GM12878 (cell line): ENCODE measurements at regions not wholly inside any gene's neighbourhood (a gene's known extent, or its start where the extent isn't known, plus 50 kb on each side); places are given as distances from the start of the nearest gene placed in this dataset.
"Not testable (repeated sequence)": the region's sequence is repeated elsewhere in the genome, so short reads cannot be mapped to it uniquely, and the experiment has no call there.

Experiments
- ATAC-seq: fragments of 200-7000 bp; cut with Tn5 transposase; 3 replicates; pipeline ENCODE4 v1.9.1; 2020; ENCODE audit warnings: mild to moderate bottlenecking, moderate library complexity
- BruUV-seq: library from RNA; stranded (reverse); fragments of 400-500 nt; replicated peaks from 2 replicates; lab custom pipeline; 2021; lab: Mats Ljungman, UMichigan
- CTCF ChIA-PET: fragments of 300-600 bp; sonication (Branson Sonifier 250); formaldehyde crosslinking; extraction: SDS; loops from one replicate; lab custom pipeline; 2021; ENCODE audit warnings: inconsistent platforms; lab: Yijun Ruan, JAX
- POLR2A ChIA-PET: fragments of 350-600 bp; formaldehyde crosslinking; extraction: SDS; loops from one replicate; lab custom pipeline; 2021; ENCODE audit warnings: inconsistent platforms; lab: Charles Lee
- RAD21 ChIA-PET: fragments of 300-600 bp; sonication (Branson Sonifier 250); formaldehyde crosslinking; loops from one replicate; lab custom pipeline; 2023; ENCODE audit warnings: antibody characterized with exemption; ENCODE audit not compliant: unreplicated experiment; lab: Charles Lee
- SMC1A ChIA-PET: fragments of 300-600 bp; sonication (Branson Sonifier 250); formaldehyde crosslinking; loops from one replicate; lab custom pipeline; 2023; ENCODE audit not compliant: unreplicated experiment, uncharacterized antibody; lab: Charles Lee
- DNase-seq: peaks from one replicate; pipeline ENCODE4 v3.0.0-alpha.2; 2011; ENCODE audit warnings: low read depth, low spot score
- FAIRE-seq: peaks from 3 replicates; lab custom pipeline; 2011; peaks lifted over from hg19 to GRCh38; lab: Jason Lieb, UNC
- H2AFZ ChIP-seq: 2 replicates; pipeline ENCODE4 v1.6.0; 2011; ENCODE audit warnings: low read depth, low read length, control low read depth; ENCODE audit not compliant: control insufficient read depth
- H3K27ac ChIP-seq: 2 replicates; pipeline ENCODE4 v1.5.1; 2011; ENCODE audit warnings: control low read depth; ENCODE audit not compliant: control insufficient read depth, insufficient read depth
- H3K27me3 ChIP-seq, 2 experiments: replicated peaks in 1 of 2; 2 replicates each; pipeline versions ENCODE4 v1.6.0 to v1.6.1; 2011; ENCODE audit warnings: low read length in 1 of 2; ENCODE audit not compliant: control insufficient read depth in 2 of 2, insufficient read depth in 2 of 2
- H3K36me3 ChIP-seq, 2 experiments: 2 replicates each; pipeline ENCODE4 v1.5.1; 2011; ENCODE audit warnings: low read length in 1 of 2; ENCODE audit not compliant: control insufficient read depth in 2 of 2, insufficient read depth in 2 of 2
- H3K4me1 ChIP-seq: 2 replicates; pipeline ENCODE4 v1.6.1; 2011; ENCODE audit warnings: mild to moderate bottlenecking, low read length, moderate library complexity, mixed read lengths; ENCODE audit not compliant: control insufficient read depth, insufficient read depth
- H3K4me2 ChIP-seq: 2 replicates; pipeline ENCODE4 v1.6.0; 2011; ENCODE audit warnings: control low read depth; ENCODE audit not compliant: control insufficient read depth, insufficient read depth
- H3K4me3 ChIP-seq: fragments of 200-600 bp; sonication (generic); 2 replicates; pipeline ENCODE4 v1.5.1; 2016
- H3K79me2 ChIP-seq: 2 replicates; pipeline ENCODE4 v1.6.0; 2011; ENCODE audit warnings: low read length; ENCODE audit not compliant: control insufficient read depth, insufficient read depth
- H3K9ac ChIP-seq: 2 replicates; pipeline ENCODE4 v1.8.0; 2011; ENCODE audit warnings: low read length, control low read depth, mixed read lengths; ENCODE audit not compliant: control insufficient read depth, insufficient read depth
- H3K9me3 ChIP-seq: replicated peaks from 3 replicates; pipeline ENCODE4 v1.5.1; 2011; ENCODE audit warnings: mild to moderate bottlenecking, low read length; ENCODE audit not compliant: control insufficient read depth, insufficient read depth
- H4K20me1 ChIP-seq: 2 replicates; pipeline ENCODE4 v1.6.0; 2011; ENCODE audit not compliant: control insufficient read depth, insufficient read depth
- WGBS: methylation state at CpG from one replicate; pipeline ENCODE4 v1.1.6; 2016; ENCODE audit warnings: low lambda C conversion rate; ENCODE audit not compliant: insufficient replicate concordance, insufficient coverage; ENCODE audit errors: missing lambda C conversion rate; 5-methylcytosine and 5-hydroxymethylcytosine counted together
- in situ Hi-C: fragments of 300-500 bp; cut with MboI; formaldehyde crosslinking; loops from 9 replicates; pipeline ENCODE4 v1.14.3; 2018; ENCODE audit warnings: mixed read lengths
- intact Hi-C: fragments of 100-400 bp; cut with micrococcal nuclease; formaldehyde crosslinking; loops from one replicate; pipeline ENCODE4 v1.14.2; 2022; ENCODE audit not compliant: unreplicated experiment

GRCh38 chr2:87531968-87532715, 215.7 kb upstream of the PLGLB2 start:
- H3K27me3 ChIP-seq, H2AFZ ChIP-seq, RAD21 ChIA-PET, H3K4me2 ChIP-seq, H3K27ac ChIP-seq, ATAC-seq, H3K36me3 ChIP-seq, CTCF ChIA-PET, H3K79me2 ChIP-seq, SMC1A ChIA-PET, FAIRE-seq, POLR2A ChIA-PET, H3K4me1 ChIP-seq, BruUV-seq, H3K9me3 ChIP-seq, intact Hi-C loops, DNase-seq, in situ Hi-C loops, H3K9ac ChIP-seq, H4K20me1 ChIP-seq, H3K4me3 ChIP-seq: not testable (repeated sequence)
- WGBS, result 74% methylated on average over 4 of the region's 7 CpGs

GRCh38 chr2:87533390-87534272, 214.3 kb upstream of the PLGLB2 start:
- H3K4me1 ChIP-seq, H3K4me3 ChIP-seq, H2AFZ ChIP-seq, H3K36me3 ChIP-seq, in situ Hi-C loops, DNase-seq, FAIRE-seq, POLR2A ChIA-PET, H3K4me2 ChIP-seq, H3K9me3 ChIP-seq, intact Hi-C loops, CTCF ChIA-PET, H4K20me1 ChIP-seq, H3K9ac ChIP-seq, BruUV-seq, H3K79me2 ChIP-seq, RAD21 ChIA-PET, SMC1A ChIA-PET, H3K27me3 ChIP-seq, ATAC-seq, H3K27ac ChIP-seq: not testable (repeated sequence)
- WGBS, result 82% methylated on average over 5 of the region's 9 CpGs

GRCh38 chr2:87534273-87534889, 213.5 kb upstream of the PLGLB2 start:
- H3K79me2 ChIP-seq, intact Hi-C loops, SMC1A ChIA-PET, BruUV-seq, POLR2A ChIA-PET, H3K9me3 ChIP-seq, H3K4me1 ChIP-seq, H3K36me3 ChIP-seq, H3K27ac ChIP-seq, DNase-seq, H3K9ac ChIP-seq, H4K20me1 ChIP-seq, in situ Hi-C loops, H3K4me3 ChIP-seq, H3K27me3 ChIP-seq, H3K4me2 ChIP-seq, RAD21 ChIA-PET, H2AFZ ChIP-seq, CTCF ChIA-PET, ATAC-seq, FAIRE-seq: not testable (repeated sequence)
- no CpG with 5 or more reads among the region's 14 CpGs for WGBS
